GM21723 (cell line): ENCODE measurements at regions not wholly inside any gene's neighbourhood (a gene's known extent, or its start where the extent isn't known, plus 50 kb on each side); places are given as distances from the start of the nearest gene placed in this dataset.
A peak's percentile ranks its signal among the peaks of the same experiment; 100 is the strongest.

ENCODE experiments used
- ATAC-seq: cut with Tn5 transposase; IDR thresholded peaks from one replicate; pipeline ENCODE4 v1.9.1; 2021; ENCODE audit warnings: mild to moderate bottlenecking, moderate library complexity; ENCODE audit not compliant: unreplicated experiment

DNA sequence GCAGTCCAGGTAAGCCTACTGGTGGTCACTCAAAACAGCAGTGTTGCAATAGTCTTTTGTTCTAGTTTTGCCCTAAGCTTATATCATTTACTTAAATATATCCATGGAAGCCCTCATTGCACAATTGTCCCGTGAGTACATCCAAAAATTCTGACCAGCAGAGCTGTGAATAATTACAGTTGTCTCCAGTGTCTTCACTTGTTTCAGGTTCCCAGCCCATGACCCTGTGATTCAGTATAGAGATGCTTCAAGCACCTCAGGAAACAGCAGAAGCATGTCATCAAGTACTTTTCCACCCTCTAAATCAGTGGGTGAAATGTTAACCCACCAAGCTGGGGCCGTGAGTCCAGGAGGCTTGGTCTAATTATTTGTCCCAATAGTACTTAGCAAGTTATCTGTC, 214.9 kb upstream of the RPS6KA3 start:
- no peak for ATAC-seq

DNA sequence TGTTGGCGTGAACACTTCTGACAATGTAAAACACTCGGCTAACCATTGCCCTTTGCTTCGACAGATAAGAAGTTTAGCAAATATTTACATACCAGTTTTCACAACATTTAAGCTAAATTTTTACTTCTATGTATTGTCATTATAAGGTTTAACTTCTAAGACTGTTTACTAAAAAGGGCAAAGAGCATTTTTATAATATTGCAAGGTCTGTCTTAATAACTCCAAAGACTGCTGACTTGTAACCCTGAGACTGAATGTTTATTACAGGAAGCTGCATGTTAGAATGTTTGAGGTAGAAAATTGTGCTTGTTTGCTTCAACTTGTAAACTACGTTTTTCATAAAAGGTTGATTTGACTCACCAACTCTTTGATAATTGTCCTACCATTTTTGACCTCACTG, 213.2 kb upstream of the RPS6KA3 start:
- no peak for ATAC-seq

DNA sequence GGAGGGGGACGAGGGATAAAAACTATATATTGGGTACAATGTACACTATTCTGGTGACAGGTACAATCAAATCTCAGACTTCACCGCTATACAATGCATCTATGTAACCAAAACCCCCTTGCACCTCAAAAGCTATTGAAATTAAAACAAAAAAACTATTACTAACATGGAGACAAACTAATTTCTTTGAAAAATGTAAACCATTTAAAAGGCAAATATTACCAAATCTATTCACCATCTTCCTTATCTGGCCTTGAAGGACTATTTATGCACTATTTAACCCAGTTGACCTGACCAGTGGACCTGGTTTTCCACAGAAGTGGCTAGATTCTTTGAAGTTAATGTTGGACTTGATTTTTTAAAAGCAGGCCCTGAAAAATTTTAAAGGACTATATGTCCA, 212.3 kb upstream of the RPS6KA3 start:
- ATAC-seq: no peak

DNA sequence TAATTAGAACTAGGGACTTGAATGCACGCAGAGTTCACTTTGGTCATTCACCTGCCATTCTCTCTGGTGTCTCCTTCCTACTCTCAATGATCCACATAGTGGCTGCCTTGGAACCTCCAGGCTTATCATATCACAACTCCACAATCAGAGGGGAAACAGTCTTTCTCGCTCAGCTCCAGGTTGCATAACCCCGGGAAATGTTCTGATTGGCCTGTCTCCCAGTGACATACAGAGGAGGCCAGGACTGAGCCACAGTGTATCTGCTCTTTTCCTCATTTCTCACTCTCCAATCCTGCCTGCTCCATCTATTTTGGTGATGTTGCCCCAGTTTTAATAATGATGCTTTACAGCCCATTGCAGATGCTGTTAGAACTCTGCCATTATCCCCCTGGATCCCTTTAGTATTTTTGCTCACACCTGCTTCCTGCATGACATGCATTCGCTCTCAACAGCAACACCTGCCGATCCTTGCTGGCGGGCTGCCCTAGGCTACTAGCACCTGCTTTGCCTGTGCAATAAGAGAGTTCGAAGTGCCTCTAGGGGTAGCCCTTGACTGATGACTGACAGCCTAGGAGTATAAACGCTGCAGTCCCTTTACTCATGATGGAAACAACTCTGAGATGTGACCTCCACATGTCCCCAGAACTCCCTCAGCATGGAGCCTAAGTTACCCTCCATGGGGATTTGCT, 211.3 kb upstream of the RPS6KA3 start:
- ATAC-seq: no peak

DNA sequence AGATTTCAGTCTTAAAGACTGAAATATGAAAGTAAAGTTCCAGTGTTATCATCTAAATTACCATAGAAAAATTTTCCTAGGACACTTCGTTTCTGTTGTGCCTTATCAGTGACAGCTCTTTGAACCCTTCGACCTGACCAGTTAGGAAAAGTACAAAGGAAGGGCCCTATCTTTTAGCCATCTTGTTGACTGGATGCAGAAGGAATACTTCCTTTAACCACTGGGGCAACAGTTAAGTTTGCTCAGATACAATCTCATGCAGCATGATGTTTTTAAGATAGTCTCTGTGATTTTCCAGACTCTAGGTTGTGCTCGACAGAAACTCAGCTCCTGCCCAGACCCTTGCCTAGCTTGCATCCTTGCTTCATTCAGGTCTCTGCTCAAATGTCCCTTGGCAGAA, 210.5 kb upstream of the RPS6KA3 start:
- ATAC-seq: no peak

DNA sequence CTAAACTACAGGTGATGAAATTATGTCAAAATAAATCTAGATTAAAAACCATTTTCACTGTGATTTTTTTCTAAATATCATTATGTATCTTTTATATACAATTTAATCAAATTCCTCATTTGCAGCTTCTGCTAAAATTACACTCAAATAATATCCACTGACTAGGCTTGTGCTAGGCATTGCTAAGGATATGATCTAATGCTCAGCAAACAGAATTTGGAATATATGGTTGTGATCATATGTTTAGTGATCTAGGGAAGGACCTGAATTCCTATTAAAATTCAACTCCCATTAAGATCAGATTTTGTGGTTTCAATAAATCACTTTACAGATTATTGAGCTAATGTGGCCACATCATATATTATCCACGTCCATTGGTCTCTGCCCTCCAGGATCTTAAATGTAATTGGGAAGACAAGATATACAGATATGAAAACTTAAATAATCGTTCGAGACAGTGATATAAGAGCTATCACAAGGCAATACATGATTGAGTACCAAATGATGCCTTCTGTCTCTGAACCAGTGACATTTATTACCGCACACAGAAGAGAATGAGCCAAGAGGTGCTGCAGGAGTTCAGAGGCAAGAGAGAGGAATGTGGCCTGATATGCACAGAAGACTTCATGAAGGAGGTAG, 206.0 kb upstream of the RPS6KA3 start:
- ATAC-seq: no peak

DNA sequence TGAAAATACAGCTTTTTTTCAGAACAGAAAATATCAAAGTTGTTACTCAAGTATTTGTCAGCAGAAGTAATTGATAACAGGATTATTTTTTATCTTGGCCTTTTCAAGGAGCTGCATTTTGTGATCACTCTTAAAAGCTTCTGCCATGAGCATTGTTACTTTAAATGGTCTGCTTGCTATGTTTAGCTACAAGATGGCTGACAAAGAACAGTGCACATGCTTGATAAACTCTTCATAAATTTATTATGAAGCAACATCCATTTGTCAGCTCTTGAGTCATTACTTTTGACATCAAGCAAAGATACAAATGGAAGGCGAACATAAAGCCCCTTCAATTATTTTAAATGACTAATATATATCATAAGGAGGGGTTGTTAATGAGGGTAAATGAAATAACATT, 205.4 kb upstream of the RPS6KA3 start:
- no peak for ATAC-seq

DNA sequence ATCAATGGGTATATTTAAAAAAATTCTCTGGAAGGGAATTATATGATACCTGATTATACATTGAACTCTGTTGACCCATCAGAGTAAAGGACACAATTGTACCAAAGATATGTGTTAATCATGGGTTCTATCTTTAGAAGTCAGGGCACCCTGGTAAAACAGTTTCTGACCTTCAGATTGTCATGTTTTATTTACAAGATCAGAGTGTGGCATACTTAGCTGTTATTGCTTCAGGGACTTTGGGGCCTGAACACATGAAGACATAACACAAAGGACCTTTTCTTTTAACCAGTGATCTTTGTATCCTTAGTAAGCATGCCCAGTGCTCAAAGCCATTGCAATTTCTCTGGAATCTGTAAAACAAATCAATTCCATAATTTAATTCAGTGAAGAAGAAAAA, 204.8 kb upstream of the RPS6KA3 start:
- ATAC-seq: no peak

DNA sequence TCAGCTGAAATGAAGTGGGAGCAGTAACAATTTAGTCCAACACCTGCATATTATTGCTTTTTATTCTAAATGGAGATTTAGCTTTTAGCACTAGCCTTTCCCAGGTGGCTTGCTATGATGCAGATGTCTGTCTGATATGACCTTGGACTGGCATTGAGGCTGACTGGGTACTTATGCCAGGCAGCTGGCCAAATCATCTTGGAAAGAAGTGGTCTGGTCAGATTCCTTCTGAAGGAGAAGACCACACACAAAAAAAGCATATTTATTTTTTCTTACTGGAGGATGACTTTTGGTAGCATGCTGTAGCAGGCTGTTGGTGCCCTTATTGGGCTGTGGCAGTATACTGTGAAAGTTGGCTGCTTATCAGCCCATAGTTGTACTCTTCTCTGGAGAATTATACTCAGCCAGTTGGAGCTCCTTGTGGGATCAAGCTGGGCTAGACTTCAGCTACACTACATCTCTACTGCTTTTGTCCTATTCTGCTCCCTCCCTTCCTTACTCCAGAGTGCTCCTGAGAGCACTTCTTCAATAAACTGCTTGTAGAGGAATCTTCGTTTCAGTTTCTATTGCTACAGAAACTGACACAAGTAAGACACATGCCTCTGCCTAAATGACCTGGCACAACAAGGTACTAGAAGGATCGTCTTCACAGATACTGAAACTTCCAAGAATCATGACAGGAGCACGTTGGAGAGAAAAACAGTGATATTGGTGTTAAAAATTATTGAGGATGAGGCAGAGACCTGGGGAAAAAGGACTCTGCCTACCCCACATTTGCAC, 196.8 kb upstream of the RPS6KA3 start:
- ATAC-seq: no peak

DNA sequence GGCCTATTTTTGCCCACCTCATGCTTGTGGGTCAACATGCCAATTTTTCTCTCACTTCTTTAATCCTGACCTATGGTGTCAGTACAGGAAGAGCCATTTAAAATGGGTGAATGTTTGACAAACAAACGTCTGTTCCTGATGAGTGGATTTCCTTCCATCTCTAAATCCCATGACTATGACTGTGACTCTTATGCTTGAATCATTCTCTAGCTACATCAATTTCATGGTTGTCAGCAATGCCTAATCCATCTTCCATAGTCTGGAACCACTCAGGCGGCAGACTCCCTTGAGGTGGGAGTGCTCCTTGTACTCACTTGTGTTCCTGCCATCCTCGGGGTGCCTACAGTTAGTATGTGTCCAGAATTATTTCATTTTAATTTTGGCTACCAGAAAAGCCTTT, 194.9 kb upstream of the RPS6KA3 start:
- no peak for ATAC-seq

DNA sequence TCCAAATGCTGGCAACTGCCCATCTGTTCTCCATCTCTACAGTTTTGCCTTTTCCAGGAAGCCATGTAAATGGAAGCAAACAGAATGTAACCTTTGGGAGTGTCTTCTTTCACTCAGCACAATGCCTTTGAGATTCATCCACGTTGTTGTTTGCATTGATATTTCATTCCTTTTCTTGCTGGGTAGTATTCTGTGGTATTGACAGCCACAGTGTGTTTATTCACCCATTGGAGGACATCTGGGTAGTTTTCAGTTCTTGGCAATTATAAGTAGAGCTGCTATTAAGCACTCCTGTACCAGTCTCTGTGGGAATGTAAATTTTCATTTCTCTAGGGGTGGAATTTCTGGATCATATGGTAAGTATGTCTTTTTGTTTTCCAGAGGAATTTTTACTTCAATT, 194.3 kb upstream of the RPS6KA3 start:
- ATAC-seq: no peak

DNA sequence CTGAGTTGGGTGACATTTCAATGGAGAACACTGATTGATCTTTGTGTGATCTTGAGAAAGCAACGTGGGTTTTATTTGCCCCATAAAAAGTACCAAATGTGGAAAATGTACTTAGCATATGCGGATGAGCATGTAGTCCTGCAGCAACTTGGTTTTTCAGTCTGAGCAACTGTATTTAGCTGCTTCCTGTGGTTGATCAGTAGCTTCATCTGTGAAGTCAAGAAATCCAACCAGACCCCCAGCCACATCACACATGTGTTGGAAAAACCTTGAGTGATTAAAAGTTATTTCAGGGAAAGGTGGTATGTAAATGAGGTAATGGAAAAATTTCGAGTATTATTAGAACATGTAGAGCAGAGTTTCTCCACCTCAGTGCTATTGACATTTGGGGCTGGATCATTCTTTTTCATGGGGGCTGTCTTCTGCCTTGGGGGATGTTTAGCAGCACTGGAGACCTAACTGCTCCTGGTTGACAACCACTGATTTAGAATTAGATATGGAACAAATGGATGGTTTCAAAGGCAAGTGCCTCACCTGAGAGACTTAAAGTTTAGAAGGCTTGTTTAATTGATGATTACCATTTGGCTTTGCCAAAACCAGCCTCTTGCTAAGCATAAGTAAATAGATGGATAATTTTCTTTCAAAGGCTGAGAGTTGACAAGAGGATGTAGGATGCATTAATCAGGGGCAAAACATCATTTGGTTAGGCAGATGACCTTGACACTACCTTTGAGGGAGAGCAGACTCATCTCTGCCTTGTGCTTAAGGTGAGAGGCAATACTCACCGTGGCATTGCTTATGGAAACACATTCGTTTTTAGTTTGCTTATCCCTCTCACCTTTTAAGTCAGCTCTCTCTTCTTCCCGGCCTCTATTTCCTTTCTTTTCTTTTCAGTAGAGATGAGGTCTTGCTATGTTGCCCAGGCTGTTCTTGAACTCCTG, 193.0 kb upstream of the RPS6KA3 start:
- ATAC-seq: no peak

DNA sequence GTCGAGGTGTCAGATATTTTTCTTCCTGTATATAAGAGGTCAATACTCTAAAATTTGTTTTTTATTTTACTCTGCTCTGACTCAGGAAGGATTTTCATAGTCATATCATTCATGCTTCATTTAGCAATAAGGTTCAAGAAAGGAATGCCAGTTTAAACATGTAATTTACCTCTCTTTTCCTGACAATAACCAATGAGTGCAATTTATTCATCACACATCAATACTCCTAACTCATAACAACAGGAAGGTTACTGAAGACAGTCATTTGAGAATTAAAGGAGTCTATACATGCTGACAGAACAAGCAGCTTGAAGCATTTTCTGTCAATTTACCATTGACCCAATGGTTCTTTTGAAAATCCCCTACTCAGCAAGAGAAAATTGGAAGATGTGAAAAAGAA, 190.3 kb upstream of the RPS6KA3 start:
- no peak for ATAC-seq

DNA sequence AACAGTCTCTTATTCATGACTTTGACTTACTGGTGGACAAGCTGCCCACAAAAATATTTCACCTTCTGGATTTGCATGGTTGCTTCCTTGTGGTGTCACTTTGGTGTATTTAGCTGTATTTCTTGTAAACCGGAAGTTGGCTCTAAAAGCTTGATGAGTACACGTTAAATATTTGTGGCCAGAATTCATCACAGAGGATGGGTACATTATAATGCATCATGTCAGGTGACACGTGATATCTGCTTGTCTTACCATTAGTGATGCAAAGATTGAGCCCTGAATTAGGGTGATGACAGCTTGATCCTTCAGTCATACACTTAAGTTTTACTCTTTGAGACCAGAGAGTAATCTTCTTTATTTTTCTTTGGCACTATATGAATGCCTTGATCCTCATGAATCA, 188.3 kb upstream of the RPS6KA3 start:
- ATAC-seq: no peak

DNA sequence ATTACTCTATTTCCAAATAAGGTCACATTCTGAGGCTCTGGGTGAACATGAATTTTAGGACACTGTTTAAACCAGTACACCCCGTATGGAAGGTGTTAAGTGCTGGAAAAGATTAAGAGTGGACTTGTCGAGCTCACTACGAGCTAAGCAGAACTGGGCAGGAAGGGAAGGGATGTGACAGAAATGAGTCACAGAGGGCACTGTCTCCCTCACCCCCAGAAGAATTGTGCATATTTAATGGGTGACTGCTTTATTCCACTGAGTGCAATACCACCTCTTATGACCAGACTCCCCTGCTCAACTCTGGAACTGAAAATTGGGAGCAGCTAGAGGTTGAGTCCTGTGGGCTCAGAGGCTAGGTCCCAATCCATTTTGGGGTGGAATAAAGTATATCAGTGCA, 187.4 kb upstream of the RPS6KA3 start:
- ATAC-seq: no peak

DNA sequence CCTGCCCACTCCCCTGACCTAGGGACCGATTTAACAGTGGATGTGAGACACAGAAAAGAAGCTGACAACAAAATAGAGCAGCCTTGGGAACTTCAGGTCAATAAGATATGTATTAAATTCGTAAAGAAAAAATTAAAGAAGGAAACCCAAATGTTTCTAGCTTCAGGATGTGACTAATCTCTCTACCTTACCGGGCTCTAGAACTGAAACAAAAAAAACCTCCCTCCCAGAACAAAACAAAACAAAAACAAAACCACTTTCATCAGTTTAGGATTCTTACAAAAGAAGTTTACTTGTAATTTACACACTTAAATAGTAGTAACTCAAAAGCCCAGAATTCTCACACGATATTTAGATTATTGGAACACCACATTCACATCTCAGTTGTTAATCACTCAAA, 185.8 kb upstream of the RPS6KA3 start:
- peak; percentile 86 for ATAC-seq

DNA sequence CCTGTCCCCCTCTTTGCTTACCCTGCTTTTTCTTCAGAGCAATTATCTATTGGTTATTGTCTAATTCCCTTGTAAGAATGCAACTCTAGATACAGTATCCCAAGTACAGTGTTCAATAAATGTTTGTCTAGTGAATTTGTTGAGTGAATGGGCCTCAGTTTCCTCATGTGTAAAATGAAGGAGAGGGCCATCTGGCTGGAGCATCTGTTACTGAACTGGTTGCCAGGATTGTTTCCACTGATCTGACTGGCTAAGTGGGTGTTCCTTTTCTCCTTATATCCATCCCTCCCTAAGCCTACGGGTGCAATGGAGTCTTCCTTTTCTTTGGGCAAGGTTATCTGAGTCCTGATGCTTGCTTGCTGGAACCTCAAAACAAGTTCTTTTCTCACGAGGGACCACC, 185.2 kb upstream of the RPS6KA3 start:
- ATAC-seq: no peak

DNA sequence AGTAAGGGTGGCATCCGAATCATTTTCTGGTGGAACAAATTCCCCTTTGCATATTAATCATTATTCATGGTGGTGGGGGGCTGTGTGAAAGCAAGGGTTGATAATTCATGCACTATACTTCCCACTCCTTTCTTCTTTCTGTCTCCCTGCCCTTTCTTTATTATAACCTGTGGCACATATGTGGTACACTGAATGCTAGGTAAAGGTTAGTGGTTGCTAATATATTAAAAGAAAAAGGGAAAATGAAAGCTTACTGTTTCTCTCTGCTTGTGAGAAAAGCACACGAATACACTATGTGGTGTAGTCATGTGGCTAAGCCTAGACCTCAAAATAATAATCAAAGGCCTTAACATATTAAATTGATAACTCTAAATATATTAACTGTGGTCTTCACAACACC, 178.4 kb upstream of the RPS6KA3 start:
- ATAC-seq: peak; percentile 61

DNA sequence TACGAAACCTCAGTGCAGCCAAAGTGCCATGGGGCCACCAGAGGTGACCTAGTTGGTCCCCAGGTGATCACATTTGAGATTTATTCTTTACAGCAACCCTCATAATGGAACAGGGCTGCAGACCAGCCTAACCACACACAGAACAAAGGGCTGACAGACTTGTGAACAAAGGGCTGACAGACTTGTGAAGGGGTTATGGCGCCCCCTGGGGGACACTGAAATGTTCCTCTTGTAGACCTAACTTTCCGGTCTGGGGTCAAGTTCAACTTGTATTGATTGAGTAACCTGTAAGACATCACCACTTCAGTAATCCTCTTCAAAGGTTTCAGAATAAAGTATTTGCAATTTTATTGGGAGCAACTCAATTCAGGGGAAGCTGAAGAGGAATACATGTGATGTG, 175.9 kb upstream of the RPS6KA3 start:
- ATAC-seq: peak; percentile 58

DNA sequence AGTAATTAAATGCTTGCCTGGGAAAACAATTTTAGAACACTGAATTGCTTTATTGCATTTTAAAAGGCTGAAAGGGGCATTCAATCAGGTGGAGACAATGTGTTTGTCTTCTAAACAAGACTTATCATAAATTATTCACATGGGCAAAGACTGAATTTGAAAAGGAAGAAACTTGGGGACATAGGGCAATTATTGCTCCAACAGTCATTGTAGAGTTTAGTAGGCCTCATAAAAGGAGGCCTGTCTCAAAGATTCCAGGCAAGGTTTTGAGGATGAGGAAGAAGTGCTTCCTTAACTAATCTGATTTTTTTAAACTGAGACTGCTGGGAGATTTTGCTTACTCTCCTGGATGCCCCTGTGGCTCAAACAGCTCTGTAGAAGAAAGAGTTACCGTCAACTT, 174.4 kb upstream of the RPS6KA3 start:
- no peak for ATAC-seq

DNA sequence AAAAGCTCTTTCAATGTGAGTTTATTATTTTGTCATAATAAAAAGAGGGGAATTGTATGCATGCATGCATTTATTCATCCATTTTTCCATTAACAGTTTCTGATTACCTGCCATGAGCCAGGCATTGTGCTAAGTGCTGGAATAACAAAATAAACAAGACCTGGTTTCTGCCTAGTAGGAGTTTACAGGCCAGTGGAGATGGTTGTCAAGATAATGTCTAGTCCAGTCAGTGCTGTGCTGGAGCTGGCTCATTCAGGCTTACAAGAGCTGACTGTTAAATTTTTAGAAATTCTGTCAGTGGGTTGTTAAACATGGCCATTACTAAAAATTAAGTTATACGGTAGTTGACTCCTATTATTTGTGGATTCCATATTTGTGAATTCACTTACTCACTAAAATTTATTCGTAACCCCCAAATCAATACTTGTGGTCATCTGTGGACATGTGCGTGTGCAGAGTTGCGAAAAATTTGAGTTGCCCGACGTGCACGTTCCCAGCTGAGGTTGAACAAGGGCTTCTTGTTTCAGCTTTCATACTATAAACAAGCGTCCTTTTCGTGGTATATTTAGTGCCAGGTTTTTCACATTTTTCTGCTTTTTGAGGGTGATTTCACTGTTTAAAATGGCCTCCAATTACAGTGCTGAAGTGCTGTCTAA, 172.3 kb upstream of the RPS6KA3 start:
- no peak for ATAC-seq
